H9 (cell line): ENCODE measurements at regions not wholly inside any gene's neighbourhood (a gene's known extent, or its start where the extent isn't known, plus 50 kb on each side); places are given as distances from the start of the nearest gene placed in this dataset.

Source experiments
- DNase-seq: peaks from one replicate; pipeline ENCODE4 v3.0.0-alpha.2; 2017
- H2AFZ ChIP-seq: one replicate; pipeline ENCODE4 v1.6.1; 2013; ENCODE audit warnings: mild to moderate bottlenecking, low read length, control low read depth, moderate library complexity
- H2AK5ac ChIP-seq: 2 replicates; pipeline ENCODE4 v1.6.1; 2013; ENCODE audit warnings: low read length, control low read depth, mixed read lengths; ENCODE audit not compliant: insufficient read length
- H2BK120ac ChIP-seq: one replicate; pipeline ENCODE4 v1.6.1; 2013; ENCODE audit warnings: low read depth, mild to moderate bottlenecking, low read length, control low read depth, inconsistent platforms; ENCODE audit not compliant: poor library complexity, severe bottlenecking
- H2BK12ac ChIP-seq: 2 replicates; pipeline ENCODE4 v1.6.1; 2013; ENCODE audit warnings: low read length, control low read depth, mixed read lengths, low read depth; ENCODE audit not compliant: insufficient read length
- H2BK15ac ChIP-seq: 2 replicates; pipeline ENCODE4 v1.6.1; 2013; ENCODE audit warnings: low read depth, low read length, control low read depth
- H2BK20ac ChIP-seq: one replicate; pipeline ENCODE4 v1.6.1; 2013; ENCODE audit warnings: low read depth, mild to moderate bottlenecking, low read length, control low read depth, inconsistent platforms; ENCODE audit not compliant: poor library complexity, severe bottlenecking
- H2BK5ac ChIP-seq: 2 replicates; pipeline ENCODE4 v1.6.1; 2013; ENCODE audit warnings: low read length, control low read depth, mixed read lengths; ENCODE audit not compliant: insufficient read length
- H3K14ac ChIP-seq: 2 replicates; pipeline ENCODE4 v1.6.1; 2013; ENCODE audit warnings: low read length, control low read depth; ENCODE audit not compliant: insufficient read depth
- H3K18ac ChIP-seq: 2 replicates; pipeline ENCODE4 v1.6.1; 2013; ENCODE audit warnings: low read depth, mild to moderate bottlenecking, mixed read lengths, low read length, control low read depth; ENCODE audit not compliant: insufficient read length
- H3K23ac ChIP-seq: 2 replicates; pipeline ENCODE4 v1.6.1; 2013; ENCODE audit warnings: low read length, control low read depth, mixed read lengths, low read depth; ENCODE audit not compliant: insufficient read length
- H3K23me2 ChIP-seq: 2 replicates; pipeline ENCODE4 v1.6.1; 2013; ENCODE audit warnings: low read depth, mild to moderate bottlenecking, mixed read lengths, low read length, control low read depth; ENCODE audit not compliant: insufficient read length, poor library complexity, severe bottlenecking
- H3K27ac ChIP-seq: 2 replicates; pipeline ENCODE4 v1.5.1; 2013; ENCODE audit warnings: low read length, control low read depth, mixed read lengths, low read depth; ENCODE audit not compliant: insufficient read length
- H3K27me3 ChIP-seq: 2 replicates; pipeline ENCODE4 v1.6.1; 2013; ENCODE audit warnings: low read length, control low read depth, inconsistent platforms; ENCODE audit not compliant: insufficient read depth
- H3K4ac ChIP-seq: 2 replicates; pipeline ENCODE4 v1.6.1; 2013; ENCODE audit warnings: low read depth, mild to moderate bottlenecking, control low read depth, inconsistent platforms, low read length, moderate library complexity
- H3K4me1 ChIP-seq: 2 replicates; pipeline ENCODE4 v1.6.1; 2013; ENCODE audit warnings: low read length, control low read depth, inconsistent platforms; ENCODE audit not compliant: insufficient read depth
- H3K4me2 ChIP-seq: 2 replicates; pipeline ENCODE4 v1.6.1; 2013; ENCODE audit warnings: low read length, control low read depth, mixed read lengths; ENCODE audit not compliant: insufficient read length, insufficient read depth
- H3K56ac ChIP-seq: 2 replicates; pipeline ENCODE4 v1.6.1; 2013; ENCODE audit warnings: low read depth, mild to moderate bottlenecking, mixed read lengths, low read length, control low read depth; ENCODE audit not compliant: insufficient read length
- H3K79me1 ChIP-seq: 2 replicates; pipeline ENCODE4 v1.6.1; 2013; ENCODE audit warnings: low read depth, mild to moderate bottlenecking, moderate library complexity, low read length, control low read depth, inconsistent platforms; ENCODE audit not compliant: insufficient read depth, poor library complexity, severe bottlenecking
- H3K79me2 ChIP-seq: 2 replicates; pipeline ENCODE4 v1.6.1; 2013; ENCODE audit warnings: low read length, control low read depth, inconsistent platforms; ENCODE audit not compliant: insufficient read depth
- H3K9ac ChIP-seq: 2 replicates; pipeline ENCODE4 v1.6.1; 2013; ENCODE audit warnings: low read length, control low read depth, mixed read lengths; ENCODE audit not compliant: insufficient read length; ENCODE audit errors: extremely low read depth
- H3K9me3 ChIP-seq: one replicate; pipeline ENCODE4 v1.6.1; 2013; ENCODE audit warnings: low read depth, low read length, inconsistent platforms; ENCODE audit not compliant: control insufficient read depth
- H3T11ph ChIP-seq: one replicate; pipeline ENCODE4 v1.6.1; 2013; ENCODE audit warnings: mild to moderate bottlenecking, low read length, control low read depth, inconsistent platforms
- H4K20me1 ChIP-seq: one replicate; pipeline ENCODE4 v1.6.1; 2013; ENCODE audit not compliant: control insufficient read depth, insufficient read length, insufficient read depth
- H4K5ac ChIP-seq: 2 replicates; pipeline ENCODE4 v1.6.1; 2013; ENCODE audit warnings: low read depth, mild to moderate bottlenecking, mixed read lengths, low read length, control low read depth; ENCODE audit not compliant: insufficient read length
- H4K8ac ChIP-seq: replicated peaks from 2 replicates; pipeline ENCODE4 v1.6.1; 2013; ENCODE audit warnings: low read length, control low read depth, mixed read lengths, low read depth; ENCODE audit not compliant: insufficient read length
- H4K91ac ChIP-seq: 2 replicates; pipeline ENCODE4 v1.6.1; 2013; ENCODE audit warnings: low read depth, mild to moderate bottlenecking, moderate library complexity, mixed read lengths, low read length, control low read depth; ENCODE audit not compliant: insufficient read length
- H3K27ac Mint-ChIP-seq, 3 experiments: 2 replicates in 2 of 3; 3 replicates in 1 of 3; pipeline ENCODE4 v1.8.0; 2020 to 2021; ENCODE audit warnings: mixed read lengths in 3 of 3, mild to moderate bottlenecking in 1 of 3, moderate library complexity in 1 of 3
- H3K27me3 Mint-ChIP-seq: 2 replicates; pipeline ENCODE4 v1.8.0; 2021; ENCODE audit warnings: low read depth, mild to moderate bottlenecking, moderate library complexity, mixed read lengths
- H3K36me3 Mint-ChIP-seq, 3 experiments: 2 replicates in 2 of 3; 3 replicates in 1 of 3; pipeline ENCODE4 v1.8.0; 2020 to 2021; ENCODE audit warnings: low read depth in 3 of 3, mixed read lengths in 3 of 3; ENCODE audit not compliant: insufficient read depth in 1 of 3
- H3K4me1 Mint-ChIP-seq, 2 experiments: 2 replicates each; pipeline ENCODE4 v1.8.0; 2020; ENCODE audit warnings: mixed read lengths in 2 of 2
- H3K4me3 Mint-ChIP-seq, 2 experiments: 2 replicates in 1 of 2; 3 replicates in 1 of 2; pipeline ENCODE4 v1.8.0; 2020 to 2021; ENCODE audit warnings: mild to moderate bottlenecking in 2 of 2, mixed read lengths in 2 of 2, moderate library complexity in 1 of 2
- H3K9me3 Mint-ChIP-seq, 2 experiments: 2 replicates in 1 of 2; 3 replicates in 1 of 2; pipeline ENCODE4 v1.8.0; 2020; ENCODE audit warnings: mild to moderate bottlenecking in 2 of 2, mixed read lengths in 2 of 2, moderate library complexity in 1 of 2
- CTCF ChIP-seq: fragments of 200-600 bp; sonication (generic); conservative IDR thresholded peaks from 3 replicates; pipeline ENCODE4 v1.8.0; 2021; ENCODE audit warnings: antibody characterized with exemption, mild to moderate bottlenecking
- WGBS: extraction: QIAGEN DNeasy Blood & Tissue Kit; methylation state at CpG from one replicate; pipeline ENCODE4 v1.1.7; 2013; ENCODE audit warnings: missing lambda C conversion rate, low lambda C conversion rate, mixed read lengths; ENCODE audit not compliant: insufficient read length; ENCODE audit errors: extremely low coverage; 5-methylcytosine and 5-hydroxymethylcytosine counted together

GRCh38 chr12:41981758-41982157 is 162.9 kb downstream of the GXYLT1 start:
- H4K20me1 ChIP-seq: no peaks in the 10 kb centered on the region
- H3K23ac ChIP-seq: no peak overlapping the region
- no peak overlapping the region for H3K27ac ChIP-seq
- no peak overlapping the region for H3K9ac ChIP-seq
- H3K9me3 Mint-ChIP-seq: peaks cover 16 to 22% of the 10 kb centered on the region in 2 experiments
- peaks cover 5 to 16% of the 10 kb centered on the region in 2 experiments for H3K4me1 Mint-ChIP-seq
- no peaks in the 10 kb centered on the region for H3K27me3 Mint-ChIP-seq
- H3K23me2 ChIP-seq: no peaks in the 10 kb centered on the region
- WGBS: no CpG with 5 or more reads among the region's 1 CpG
- no peak for TF ChIP-seq CTCF
- no peak overlapping the region for H4K91ac ChIP-seq
- no peak overlapping the region for H2BK12ac ChIP-seq
- H3K9me3 ChIP-seq: peaks cover 4% of the 10 kb centered on the region
- H2AK5ac ChIP-seq: no peak overlapping the region
- H4K8ac ChIP-seq: no peak overlapping the region
- no peak for DNase-seq
- H3K4ac ChIP-seq: no peak overlapping the region
- H2BK15ac ChIP-seq: no peak overlapping the region
- H2BK120ac ChIP-seq: no peak overlapping the region
- H2BK20ac ChIP-seq: no peak overlapping the region
- no peak overlapping the region for H2AFZ ChIP-seq
- no peaks in the 10 kb centered on the region for H3K27me3 ChIP-seq
- H3K27ac Mint-ChIP-seq: no peak overlapping the region
- no peak overlapping the region for H3T11ph ChIP-seq
- H3K4me3 Mint-ChIP-seq: no peak overlapping the region
- no peaks in the 10 kb centered on the region for H3K79me2 ChIP-seq
- H3K14ac ChIP-seq: no peak overlapping the region
- no peak overlapping the region for H3K4me2 ChIP-seq
- H4K5ac ChIP-seq: no peak overlapping the region
- peaks cover 11 to 22% (median 13%) of the 10 kb centered on the region in 3 experiments; a peak in 5 of 7 replicates for H3K36me3 Mint-ChIP-seq
- H2BK5ac ChIP-seq: no peak overlapping the region
- H3K79me1 ChIP-seq: no peaks in the 10 kb centered on the region
- H3K4me1 ChIP-seq: no peaks in the 10 kb centered on the region
- H3K18ac ChIP-seq: no peak overlapping the region
- no peak overlapping the region for H3K56ac ChIP-seq
